ENCODE measurements at regions not wholly inside any gene's neighbourhood (a gene's known extent, or its start where the extent isn't known, plus 50 kb on each side); places are given as distances from the start of the nearest gene placed in this dataset.

- Histone ChIP-seq H3K36me3 (no peaks in the 10 kb centered on the region), H3K27me3 (no peaks in the 10 kb centered on the region), H3K4me3 (ENCODE audit: low read depth, low read length) (no peak overlapping the region), H3K9me3 (no peaks in the 10 kb centered on the region), H3K4me1 (no peaks in the 10 kb centered on the region)
- no peak for DNase-seq
- no peak for TF ChIP-seq CTCF (IDR thresholded peaks at IDR 0.05; ENCODE audit: low read depth, low read length)
Observed at GRCh38 chr5:114636271-114636670, 274.4 kb downstream of the KCNN2 start.

GRCh38 chr5:114634967-114635901 is 273.4 kb downstream of the KCNN2 start:
- no peak for DNase-seq
- Histone ChIP-seq H3K36me3 (no peaks in the 10 kb centered on the region), H3K4me3 (ENCODE audit: low read depth, low read length) (no peak overlapping the region), H3K4me1 (no peaks in the 10 kb centered on the region), H3K27me3 (no peaks in the 10 kb centered on the region), H3K9me3 (no peaks in the 10 kb centered on the region)
- no peak for TF ChIP-seq CTCF (IDR thresholded peaks at IDR 0.05; ENCODE audit: low read depth, low read length)

GRCh38 chr5:114634517-114634916 is 272.6 kb downstream of the KCNN2 start:
- Histone ChIP-seq H3K4me3 (ENCODE audit: low read depth, low read length) (no peak overlapping the region), H3K36me3 (no peaks in the 10 kb centered on the region), H3K27me3 (no peaks in the 10 kb centered on the region), H3K4me1 (no peaks in the 10 kb centered on the region), H3K9me3 (no peaks in the 10 kb centered on the region)
- TF ChIP-seq CTCF (IDR thresholded peaks at IDR 0.05; ENCODE audit: low read depth, low read length) = no peak
- DNase-seq = no peak

- H3K27me3 ChIP-seq = no peaks in the 10 kb centered on the region
- no peak for DNase-seq
- H3K36me3 ChIP-seq = no peaks in the 10 kb centered on the region
- TF ChIP-seq CTCF (IDR thresholded peaks at IDR 0.05; ENCODE audit: low read depth, low read length) = no peak
- no peaks in the 10 kb centered on the region for H3K4me1 ChIP-seq
- H3K4me3 ChIP-seq (ENCODE audit: low read depth, low read length) = no peak overlapping the region
- no peaks in the 10 kb centered on the region for H3K9me3 ChIP-seq
Observed at GRCh38 chr5:114612406-114612805, 250.5 kb downstream of the KCNN2 start.

- H3K4me3 ChIP-seq (ENCODE audit: low read depth, low read length) = no peak overlapping the region
- no peaks in the 10 kb centered on the region for H3K4me1 ChIP-seq
- TF ChIP-seq CTCF (IDR thresholded peaks at IDR 0.05; ENCODE audit: low read depth, low read length) = no peak
- no peaks in the 10 kb centered on the region for H3K9me3 ChIP-seq
- H3K36me3 ChIP-seq = no peaks in the 10 kb centered on the region
- DNase-seq = no peak
- H3K27me3 ChIP-seq = no peaks in the 10 kb centered on the region
Observed at GRCh38 chr5:114581136-114581535, 219.3 kb downstream of the KCNN2 start.

GRCh38 chr5:114565871-114566270 is 204.0 kb downstream of the KCNN2 start:
- no peak for DNase-seq
- no peaks in the 10 kb centered on the region for H3K4me1 ChIP-seq
- H3K9me3 ChIP-seq = no peaks in the 10 kb centered on the region
- no peaks in the 10 kb centered on the region for H3K27me3 ChIP-seq
- H3K4me3 ChIP-seq (ENCODE audit: low read depth, low read length) = no peak overlapping the region
- no peaks in the 10 kb centered on the region for H3K36me3 ChIP-seq
- no peak for TF ChIP-seq CTCF (IDR thresholded peaks at IDR 0.05; ENCODE audit: low read depth, low read length)

All from BE2C (cell line).